GM21723 (cell line): ENCODE measurements at regions not wholly inside any gene's neighbourhood (a gene's known extent, or its start where the extent isn't known, plus 50 kb on each side); places are given as distances from the start of the nearest gene placed in this dataset.

Source experiments
- ATAC-seq: cut with Tn5 transposase; IDR thresholded peaks from one replicate; pipeline ENCODE4 v1.9.1; 2021; ENCODE audit warnings: mild to moderate bottlenecking, moderate library complexity; ENCODE audit not compliant: unreplicated experiment

DNA sequence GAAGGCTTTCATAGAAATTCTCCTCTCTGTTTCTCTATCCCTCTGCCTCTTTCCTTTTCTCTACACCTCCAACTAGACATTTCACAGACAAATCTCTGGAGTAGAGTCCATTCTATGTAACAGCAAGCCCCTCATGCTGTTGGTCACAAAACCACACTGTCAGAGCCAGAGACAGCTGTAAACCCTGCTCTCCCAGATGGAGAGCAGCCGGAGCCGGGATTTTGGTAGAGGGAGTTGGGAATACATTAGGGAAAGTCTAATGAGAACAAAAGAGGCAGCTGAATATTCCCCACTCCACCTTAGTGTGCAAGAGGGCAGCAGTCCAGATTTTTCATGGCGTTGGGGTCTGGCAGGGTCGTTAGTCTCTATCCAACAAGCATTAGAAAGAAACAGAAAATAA lies 68.3 kb upstream of the EDN1 start:
- no peak for ATAC-seq

DNA sequence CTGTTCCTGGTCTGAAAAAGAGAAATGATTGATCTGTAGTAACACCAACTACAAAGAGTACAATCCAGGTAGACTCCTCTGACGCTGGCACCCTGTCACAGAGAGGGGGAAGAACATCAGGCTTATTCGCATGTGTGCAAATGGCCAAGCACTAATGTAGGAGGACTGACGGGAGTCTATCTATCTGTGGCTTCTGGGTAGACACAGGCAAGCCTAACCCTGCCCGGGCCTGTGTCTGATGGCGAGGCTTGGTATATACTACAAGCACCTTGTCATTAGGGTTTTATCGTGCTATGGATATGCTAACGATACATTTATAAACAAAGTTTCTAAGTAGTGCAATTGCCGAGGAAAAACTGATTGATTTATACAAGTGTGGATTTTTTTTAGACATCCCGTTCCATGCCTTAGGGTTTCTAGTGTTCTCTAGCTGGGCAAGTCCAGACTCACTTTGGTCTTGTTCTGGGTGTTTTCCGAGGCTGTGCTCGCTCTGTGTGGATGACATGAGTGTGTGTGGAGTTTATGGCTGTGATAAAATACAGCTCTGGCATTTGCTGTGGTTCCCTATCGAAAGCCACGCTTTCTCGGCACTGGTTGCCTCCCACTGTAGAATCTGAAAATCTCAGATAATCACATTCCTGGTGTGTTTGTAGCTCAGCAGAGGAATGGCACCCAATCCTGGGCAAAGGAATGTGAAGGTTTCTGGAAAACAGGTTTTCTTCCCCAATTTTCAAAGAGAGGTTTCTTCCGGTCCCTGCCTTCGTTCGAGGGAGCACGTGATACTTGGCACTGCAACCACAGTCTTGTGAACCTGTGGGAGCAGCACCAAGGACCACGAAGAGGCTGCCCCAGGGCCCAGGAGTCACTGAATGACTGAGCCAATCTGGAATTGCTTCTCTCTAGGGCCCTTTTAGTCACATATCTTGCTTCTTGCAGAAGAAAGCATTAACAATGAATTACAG lies 67.5 kb upstream of the EDN1 start:
- no peak for ATAC-seq

DNA sequence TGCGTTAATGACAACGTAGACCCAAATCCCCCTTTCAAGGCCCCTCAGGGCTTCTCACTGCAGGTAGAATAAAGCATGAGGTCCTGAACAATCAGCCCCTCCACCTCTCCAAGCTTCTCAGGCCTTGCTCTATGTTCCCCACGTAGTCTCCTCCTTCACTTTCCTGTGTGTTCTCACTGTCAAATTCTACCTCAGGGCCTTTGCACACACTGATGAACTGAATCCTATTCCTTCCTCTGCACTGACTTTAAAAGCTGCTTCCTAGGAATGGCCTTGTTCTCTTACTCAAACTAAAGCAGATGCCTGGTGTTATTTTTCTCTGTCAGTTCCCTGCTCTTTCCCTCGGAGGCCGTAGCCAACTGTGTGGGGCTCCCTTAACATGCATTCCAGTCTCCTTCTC lies 66.8 kb upstream of the EDN1 start:
- ATAC-seq: no peak

DNA sequence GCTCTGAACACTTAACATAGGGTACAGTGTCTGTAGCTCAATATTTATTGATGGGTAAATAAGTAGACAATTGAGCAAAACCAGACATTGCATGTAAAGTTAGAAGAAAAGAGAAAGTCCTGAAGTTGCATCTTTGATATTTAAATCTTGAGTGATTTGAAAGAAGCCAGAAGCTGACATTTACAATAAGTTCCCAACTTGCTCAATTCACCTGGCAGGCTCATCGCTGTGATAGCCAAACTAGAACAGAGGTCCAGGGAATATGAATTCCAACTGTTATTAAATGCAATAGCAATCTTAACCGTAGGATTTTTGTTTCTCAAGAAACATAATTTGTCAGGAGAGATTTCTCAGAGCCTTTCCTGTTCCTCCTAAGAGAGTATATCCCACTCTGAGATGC lies 65.9 kb upstream of the EDN1 start:
- no peak for ATAC-seq

DNA sequence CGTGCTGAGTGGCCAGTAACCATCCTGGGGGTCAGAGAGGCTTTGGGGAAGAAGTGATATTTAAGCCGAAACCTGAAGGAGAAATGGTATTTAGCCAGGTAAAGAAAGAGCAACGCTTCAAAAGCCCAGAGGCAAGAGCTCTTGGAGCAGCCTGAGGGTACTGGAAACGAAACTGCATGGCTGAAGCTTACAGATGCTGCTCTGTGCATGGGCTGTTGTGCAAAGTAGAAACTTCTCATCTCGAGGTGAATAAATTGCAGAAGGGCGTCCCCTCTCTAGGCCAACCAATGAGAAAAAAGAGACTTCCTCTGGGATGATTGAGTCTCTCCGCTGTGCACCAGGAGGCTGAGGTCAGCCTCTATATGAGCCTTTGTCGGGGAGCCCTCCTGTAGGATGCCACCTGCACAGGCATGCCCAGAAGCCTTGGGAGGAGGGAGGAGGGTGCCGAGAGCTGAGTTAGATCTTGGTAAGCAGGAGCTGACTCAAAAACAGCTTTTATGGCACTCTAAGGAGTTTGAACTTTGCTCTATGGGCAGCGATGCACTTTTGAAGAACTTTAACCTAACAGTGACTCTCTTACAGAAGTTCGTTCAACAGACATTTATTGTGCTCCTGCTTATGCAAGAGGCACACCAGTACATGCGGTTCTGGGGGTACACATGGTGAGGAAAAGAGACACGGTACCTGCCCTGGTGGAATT lies 61.6 kb upstream of the EDN1 start:
- no peak for ATAC-seq

DNA sequence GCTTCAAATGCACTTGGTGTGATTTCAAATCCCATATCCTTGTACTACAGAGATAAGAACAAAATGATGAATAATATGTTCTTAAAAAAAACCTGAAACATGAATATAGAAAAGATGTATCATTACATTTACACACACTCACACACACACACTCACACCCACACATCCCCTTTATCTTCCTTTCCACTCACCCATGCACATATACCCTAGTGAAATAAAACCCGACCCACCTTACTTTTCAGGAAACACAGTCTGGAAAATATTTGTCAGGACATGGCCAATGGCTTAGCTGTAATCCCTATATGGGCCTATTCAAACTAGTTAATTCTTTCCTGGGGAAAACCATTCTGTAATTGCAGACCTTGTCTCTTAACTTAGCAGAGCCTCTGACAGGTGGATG lies 60.8 kb upstream of the EDN1 start:
- no peak for ATAC-seq

DNA sequence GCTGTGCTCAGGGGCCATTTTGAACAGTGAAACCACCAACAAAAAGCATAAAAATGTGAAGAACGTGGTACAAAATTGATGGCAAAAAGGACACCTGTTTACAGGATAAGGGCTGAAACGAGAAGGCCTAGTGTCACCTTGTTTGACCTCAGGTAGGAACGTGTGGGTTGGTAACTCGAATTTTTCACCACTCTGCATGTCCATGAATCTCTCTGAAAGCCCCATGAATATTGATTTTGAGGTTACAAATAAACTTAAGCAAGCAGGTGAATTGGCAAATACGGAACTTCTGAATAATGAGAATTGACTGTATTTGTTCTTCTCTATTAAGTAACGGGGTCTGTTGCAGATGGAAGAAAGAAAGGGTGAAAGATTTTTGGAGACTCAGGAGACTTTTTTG lies 59.6 kb upstream of the EDN1 start:
- ATAC-seq: no peak

DNA sequence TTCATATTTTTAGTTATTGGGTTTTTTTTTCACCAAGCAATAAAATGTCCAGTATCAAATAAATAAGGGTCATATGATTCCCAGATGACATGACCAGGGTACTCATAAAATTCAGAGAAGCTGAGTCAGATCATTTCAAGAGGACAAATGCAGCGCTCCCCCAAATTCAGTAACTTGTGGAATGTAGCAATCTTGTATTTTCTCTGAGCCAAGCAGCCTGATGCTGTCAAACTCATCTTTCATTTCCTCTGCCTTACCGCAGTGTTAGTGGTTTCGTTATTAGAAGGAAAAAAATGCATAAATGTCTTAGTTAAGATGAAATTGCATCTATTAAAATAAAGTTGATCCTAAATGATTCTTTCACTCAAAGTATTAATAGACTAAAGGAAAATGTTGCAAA lies 57.8 kb upstream of the EDN1 start:
- ATAC-seq: peak; percentile 77

DNA sequence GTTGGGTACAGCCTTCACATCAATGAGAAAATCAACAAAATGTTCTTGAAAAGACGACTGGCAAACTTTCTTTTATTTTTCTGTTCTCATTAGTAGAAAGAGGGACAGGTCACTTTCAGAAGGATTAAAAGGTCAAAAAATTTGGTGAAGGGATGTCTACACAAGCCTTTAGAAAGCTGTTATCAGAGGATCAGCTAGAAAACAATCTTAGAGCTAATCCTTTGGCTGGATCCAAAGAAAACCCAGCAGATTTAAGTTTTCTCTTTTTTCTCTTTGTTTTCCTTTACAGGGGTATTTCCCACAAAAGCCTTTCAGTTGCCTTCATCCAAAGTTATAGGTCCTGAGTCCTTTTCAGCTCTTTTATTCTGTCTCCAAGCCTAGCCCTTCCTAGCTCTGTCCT lies 57.3 kb upstream of the EDN1 start:
- peak; percentile 9 for ATAC-seq

DNA sequence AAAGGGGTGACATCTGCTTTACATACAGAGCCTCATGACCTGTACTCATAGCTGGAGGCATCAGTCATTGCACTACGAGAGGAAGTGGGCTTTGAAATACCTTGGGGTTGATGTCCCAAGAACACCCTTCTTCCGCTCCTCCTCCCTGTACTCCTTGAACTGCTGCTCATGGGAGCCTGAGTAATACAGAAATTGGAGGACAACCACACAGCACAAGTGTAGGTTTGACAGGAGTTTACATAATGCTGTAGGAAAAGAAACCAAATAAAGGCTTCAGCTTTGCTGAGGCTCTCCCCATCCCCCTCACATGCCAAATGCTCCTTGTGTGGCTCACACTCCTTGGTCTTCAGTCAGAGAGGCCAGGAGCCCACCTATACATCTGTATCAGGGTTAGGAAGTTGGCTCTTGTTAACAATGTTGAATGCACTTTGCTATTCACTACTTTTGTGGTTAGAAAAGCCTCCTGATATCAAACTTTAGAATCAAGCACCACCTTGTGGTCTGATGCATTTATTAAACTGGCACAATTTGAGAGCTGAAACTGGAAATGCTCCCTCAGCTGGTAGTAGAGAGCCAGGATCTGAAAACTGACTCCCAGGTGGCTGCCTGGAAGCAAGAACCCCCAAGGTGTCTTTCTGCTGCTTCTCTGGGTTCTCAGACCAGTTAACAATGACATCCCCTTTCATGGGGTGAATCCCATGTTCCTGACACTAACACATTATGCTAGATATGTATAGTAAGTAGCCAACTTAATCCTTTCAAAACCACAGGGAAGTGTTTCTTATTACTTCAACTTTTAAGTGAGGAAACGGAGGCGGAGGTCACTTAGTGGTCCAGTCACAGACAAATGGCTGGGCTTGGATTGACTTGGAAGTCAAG lies 56.2 kb upstream of the EDN1 start:
- ATAC-seq: peak; percentile 51

DNA sequence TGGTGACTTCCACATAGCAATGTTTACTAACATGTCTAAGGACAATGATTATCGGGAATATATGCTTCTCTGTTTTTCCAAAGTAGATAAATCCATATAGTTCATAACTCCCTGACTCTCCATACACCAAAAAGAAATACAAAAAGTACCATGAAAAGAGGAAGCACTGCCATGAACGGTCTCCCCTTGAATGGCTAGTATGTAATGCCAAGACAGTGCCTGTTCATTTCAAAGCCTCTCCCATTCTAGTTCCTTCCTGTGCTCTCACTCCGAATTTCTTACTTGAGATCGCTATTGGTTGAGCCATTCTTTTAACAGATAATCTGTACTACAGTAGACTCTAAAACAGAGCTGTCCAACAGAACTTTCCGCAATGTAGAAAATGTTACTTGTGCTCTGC lies 54.8 kb upstream of the EDN1 start:
- no peak for ATAC-seq

DNA sequence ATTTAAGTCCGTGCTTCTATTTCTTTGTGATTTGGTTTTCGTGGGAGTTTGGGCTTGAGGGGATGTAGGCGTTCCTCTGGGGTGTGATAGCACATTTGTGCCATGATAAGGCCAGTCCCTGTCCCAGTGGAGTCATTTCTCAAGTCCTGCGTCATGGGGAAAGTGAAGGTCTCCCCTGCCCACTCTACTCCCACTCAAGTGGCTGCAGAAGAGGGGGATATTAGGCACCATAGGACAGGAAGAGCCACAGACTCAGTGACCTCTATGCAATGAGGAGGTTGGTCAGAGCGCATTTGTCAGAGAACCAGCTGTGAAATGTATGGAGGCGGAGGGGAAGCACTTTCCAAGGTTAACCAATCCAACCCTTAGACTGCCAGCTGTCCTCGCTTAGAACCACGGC lies 51.9 kb upstream of the EDN1 start:
- no peak for ATAC-seq
